Upper lobe of left lung (tissue), 6 donors: ENCODE measurements at regions not wholly inside any gene's neighbourhood (a gene's known extent, or its start where the extent isn't known, plus 50 kb on each side); places are given as distances from the start of the nearest gene placed in this dataset.

ENCODE experiments used
- ATAC-seq, 2 donors: fragments of 200-7000 bp; cut with Tn5 transposase; one replicate each; pipeline ENCODE4 v1.9.1; 2022; ENCODE audit warnings: mild to moderate bottlenecking in 2 of 2, moderate library complexity in 2 of 2; ENCODE audit not compliant: low FRiP score in 2 of 2
- DNase-seq, 2 donors: peaks; one replicate each; pipeline ENCODE4 v3.0.0-alpha.2; 2019 to 2020
- H3K27ac ChIP-seq, 4 donors: fragments of 200-600 bp; sonication (generic); one replicate each; pipeline ENCODE4 v1.5.1; 2016 to 2019
- H3K27me3 ChIP-seq, 4 donors: fragments of 200-600 bp; sonication (generic); one replicate each; pipeline ENCODE4 v1.5.1; 2017 to 2019
- H3K36me3 ChIP-seq, 4 donors: fragments of 200-600 bp; sonication (generic); one replicate each; pipeline ENCODE4 v1.5.1; 2016 to 2019
- H3K4me1 ChIP-seq, 4 donors: fragments of 200-600 bp; sonication (generic); one replicate each; pipeline ENCODE4 v1.5.1; 2018 to 2019
- H3K4me3 ChIP-seq, 4 donors: fragments of 200-600 bp; sonication (generic); one replicate each; pipeline ENCODE4 v1.5.1; 2017 to 2019; ENCODE audit warnings: mild to moderate bottlenecking in 2 of 4, moderate library complexity in 1 of 4
- H3K9me3 ChIP-seq, 4 donors: fragments of 200-600 bp; sonication (generic); one replicate each; pipeline ENCODE4 v1.5.1; 2018 to 2019
- CTCF ChIP-seq, 6 experiments: fragments of 450-650 bp in 4 of 6; fragments of 200-600 bp in 2 of 6; sonication (generic) in 2 of 6; IDR thresholded peaks; one replicate each; pipeline ENCODE4 v1.5.1; 2016 to 2019; ENCODE audit warnings: antibody characterized with exemption in 6 of 6
- EP300 ChIP-seq, 4 donors: sonication (generic); formaldehyde crosslinking; IDR thresholded peaks; one replicate each; pipeline ENCODE4 v1.5.1; 2017; ENCODE audit warnings: antibody characterized with exemption in 4 of 4, control low read depth in 2 of 4
- POLR2A ChIP-seq, 4 donors: fragments of 450-650 bp; IDR thresholded peaks; one replicate each; pipeline ENCODE4 v1.5.1; 2016 to 2017; ENCODE audit warnings: antibody characterized with exemption in 4 of 4, mild to moderate bottlenecking in 2 of 4
- POLR2AphosphoS5 ChIP-seq, 2 donors: sonication (generic); formaldehyde crosslinking; IDR thresholded peaks; one replicate each; pipeline ENCODE4 v1.5.1; 2017; ENCODE audit warnings: antibody characterized with exemption in 2 of 2
- WGBS, 2 donors: methylation state at CpG; one replicate each; pipeline ENCODE4 v1.1.5; 2017 to 2018; 5-methylcytosine and 5-hydroxymethylcytosine counted together
- donor health status: DM: no; HTN: no; CAD: no; lungs with moderate emphysema.
- donor health status: DM: no; HTN: yes; CAD: no; lungs with severe emphysema.

GRCh38 chr7:41822259-41822817, 119.4 kb upstream of the INHBA start:
- 38 to 53% methylated on average over 1 of the region's 1 CpG for WGBS, 2 donors
- Histone ChIP-seq H3K27ac (no peak overlapping the region), H3K4me1 (no peaks in the 10 kb centered on the region), H3K36me3 (no peaks in the 10 kb centered on the region), H3K27me3 (no peaks in the 10 kb centered on the region), H3K4me3 (no peak overlapping the region), H3K9me3 (no peaks in the 10 kb centered on the region)
- no peak for ATAC-seq
- no peak for DNase-seq
- TF ChIP-seq CTCF (IDR thresholded peaks at IDR 0.05) (no peak), POLR2A (IDR thresholded peaks at IDR 0.05) (no peak), EP300 (IDR thresholded peaks at IDR 0.05) (no peak), POLR2AphosphoS5 (IDR thresholded peaks at IDR 0.05) (no peak)

- no peaks in the 10 kb centered on the region for H3K9me3 ChIP-seq
- no peak for ATAC-seq
- TF ChIP-seq POLR2AphosphoS5 (IDR thresholded peaks at IDR 0.05) (no peak), CTCF (IDR thresholded peaks at IDR 0.05) (no peak), POLR2A (IDR thresholded peaks at IDR 0.05) (no peak), EP300 (IDR thresholded peaks at IDR 0.05) (no peak)
- DNase-seq, result no peak
- H3K27ac ChIP-seq, result no peak overlapping the region
- H3K27me3 ChIP-seq, result no peaks in the 10 kb centered on the region
- H3K36me3 ChIP-seq, result no peaks in the 10 kb centered on the region
- no peak overlapping the region for H3K4me3 ChIP-seq
- no peaks in the 10 kb centered on the region for H3K4me1 ChIP-seq
- WGBS, 2 donors, result 67 to 73% methylated on average over 3 of the region's 3 CpGs
Observed at GRCh38 chr7:41821521-41822213, 118.8 kb upstream of the INHBA start.

GRCh38 chr7:41820111-41820671, 117.3 kb upstream of the INHBA start:
- Histone ChIP-seq H3K4me1 (no peaks in the 10 kb centered on the region), H3K4me3 (no peak overlapping the region), H3K27me3 (no peaks in the 10 kb centered on the region), H3K36me3 (no peaks in the 10 kb centered on the region), H3K27ac (no peak overlapping the region), H3K9me3 (no peaks in the 10 kb centered on the region)
- WGBS, 2 donors, result 82 to 85% methylated on average over 2 of the region's 2 CpGs
- DNase-seq, result no peak
- ATAC-seq, result no peak
- TF ChIP-seq EP300 (IDR thresholded peaks at IDR 0.05) (no peak), POLR2AphosphoS5 (IDR thresholded peaks at IDR 0.05) (no peak), CTCF (IDR thresholded peaks at IDR 0.05) (no peak), POLR2A (IDR thresholded peaks at IDR 0.05) (no peak)

GRCh38 chr7:41819645-41820044, 116.8 kb upstream of the INHBA start:
- no peaks in the 10 kb centered on the region for H3K4me1 ChIP-seq
- H3K36me3 ChIP-seq, result no peaks in the 10 kb centered on the region
- H3K27ac ChIP-seq, result no peak overlapping the region
- H3K9me3 ChIP-seq, result no peaks in the 10 kb centered on the region
- DNase-seq (no peak), ATAC-seq (no peak)
- H3K27me3 ChIP-seq, result no peaks in the 10 kb centered on the region
- 82 to 100% methylated on average over 1 of the region's 1 CpG for WGBS, 2 donors
- H3K4me3 ChIP-seq, result no peak overlapping the region
- TF ChIP-seq POLR2A (IDR thresholded peaks at IDR 0.05) (no peak), CTCF (IDR thresholded peaks at IDR 0.05) (no peak), POLR2AphosphoS5 (IDR thresholded peaks at IDR 0.05) (no peak), EP300 (IDR thresholded peaks at IDR 0.05) (no peak)
